GM18951 (cell line): ENCODE measurements at regions not wholly inside any gene's neighbourhood (a gene's known extent, or its start where the extent isn't known, plus 50 kb on each side); places are given as distances from the start of the nearest gene placed in this dataset.
"Not testable (repeated sequence)": the region's sequence is repeated elsewhere in the genome, so short reads cannot be mapped to it uniquely, and the experiment has no call there.

Experiments used
- POLR2A ChIP-seq: IDR thresholded peaks from 4 replicates; pipeline ENCODE4 v1.6.1; 2011; ENCODE audit warnings: mild to moderate bottlenecking; ENCODE audit not compliant: insufficient read length, insufficient read depth; ENCODE audit errors: extremely low read depth
- in situ Hi-C: fragments of 300-500 bp; cut with MboI; formaldehyde crosslinking; loops from one replicate; pipeline ENCODE4 v1.12.0; 2022; ENCODE audit warnings: low sequenced_read_pairs, mixed read lengths, inconsistent platforms; ENCODE audit not compliant: unreplicated experiment

DNA sequence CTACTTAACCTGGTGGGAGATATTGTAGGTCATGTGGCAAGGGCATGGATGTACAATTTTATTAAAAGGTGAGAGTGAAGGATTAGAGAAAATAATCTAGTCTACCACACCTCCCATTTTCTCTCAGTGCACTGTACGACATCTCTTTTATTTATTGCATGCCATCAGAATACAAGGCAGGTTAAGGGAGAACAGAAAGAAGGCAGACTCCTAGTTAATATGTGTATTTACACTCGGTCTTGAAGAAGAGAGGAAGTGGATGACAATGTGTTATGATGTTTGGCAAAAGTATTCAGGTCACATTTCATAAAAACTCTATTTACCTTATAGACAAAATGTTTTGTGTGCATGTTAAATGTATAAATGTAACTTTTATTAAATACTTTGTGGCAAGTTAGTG, 306.1 kb downstream of the CTH start:
- TF ChIP-seq POLR2A, result no peak
- in situ Hi-C loops, result no loop called here

DNA sequence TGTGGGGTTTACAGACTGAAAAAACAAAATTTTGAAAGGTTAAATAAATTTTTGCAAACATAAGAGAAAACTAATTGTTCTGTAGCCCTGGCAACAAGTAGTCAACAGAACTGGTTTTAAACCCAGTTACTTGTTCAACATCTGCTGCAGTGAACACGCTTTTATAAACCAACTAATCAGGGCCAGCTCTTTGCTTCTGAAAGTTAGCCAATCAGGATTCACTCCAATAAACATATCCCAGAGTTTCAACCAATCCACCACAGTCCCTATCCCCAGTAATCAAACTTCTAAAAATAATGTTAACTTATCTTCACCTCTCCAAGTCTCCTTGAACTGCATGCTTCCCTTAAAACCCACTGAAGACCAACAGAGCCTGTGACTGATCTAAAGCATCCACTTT, 306.6 kb downstream of the CTH start:
- in situ Hi-C loops, result no loop called here
- TF ChIP-seq POLR2A, result no peak

DNA sequence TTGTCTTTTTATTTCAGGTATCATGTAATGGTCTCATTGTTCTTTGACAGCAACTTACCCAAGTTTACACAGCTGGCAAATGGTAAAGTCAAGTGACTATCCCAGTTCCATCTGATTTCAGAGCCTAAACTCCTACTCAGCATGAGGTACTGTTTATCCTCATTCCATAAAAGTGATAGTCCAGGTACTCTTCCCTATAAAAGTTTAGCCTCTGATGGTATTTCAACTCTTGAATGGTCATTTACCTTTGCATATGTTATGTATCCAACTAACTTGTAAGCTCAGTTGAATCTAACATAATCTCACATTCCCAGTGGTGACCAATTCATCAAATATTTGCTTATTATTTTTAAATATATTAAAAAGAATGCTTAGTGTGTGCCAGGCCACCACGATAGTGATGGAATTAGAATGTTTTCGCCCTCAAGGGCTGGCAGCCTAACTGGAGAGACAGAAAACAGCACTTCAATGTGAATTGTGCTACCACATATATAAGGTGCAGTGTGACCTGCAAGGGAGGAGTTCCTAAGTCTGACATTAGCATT, 307.1 kb downstream of the CTH start:
- in situ Hi-C loops, result no loop called here
- no peak for TF ChIP-seq POLR2A

DNA sequence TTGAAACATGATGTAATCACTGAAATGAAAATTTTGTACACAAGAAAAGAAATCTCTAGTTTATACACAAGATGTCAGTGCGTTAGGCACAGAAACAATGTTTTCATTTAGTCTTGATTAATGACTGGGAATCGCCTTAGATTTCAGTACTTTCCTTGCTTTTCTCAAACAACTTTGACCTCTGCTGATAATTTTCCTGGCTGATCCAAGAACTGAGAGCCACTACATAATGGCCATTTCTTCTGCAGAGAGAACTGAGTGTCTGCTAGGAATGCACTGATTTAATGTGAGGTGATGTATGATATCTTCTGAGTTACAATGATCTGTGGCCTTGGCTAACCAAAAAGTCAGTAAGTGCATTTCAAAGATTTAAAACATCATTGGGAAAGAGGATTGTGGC, 308.1 kb downstream of the CTH start:
- in situ Hi-C loops, result no loop called here
- no peak for TF ChIP-seq POLR2A

DNA sequence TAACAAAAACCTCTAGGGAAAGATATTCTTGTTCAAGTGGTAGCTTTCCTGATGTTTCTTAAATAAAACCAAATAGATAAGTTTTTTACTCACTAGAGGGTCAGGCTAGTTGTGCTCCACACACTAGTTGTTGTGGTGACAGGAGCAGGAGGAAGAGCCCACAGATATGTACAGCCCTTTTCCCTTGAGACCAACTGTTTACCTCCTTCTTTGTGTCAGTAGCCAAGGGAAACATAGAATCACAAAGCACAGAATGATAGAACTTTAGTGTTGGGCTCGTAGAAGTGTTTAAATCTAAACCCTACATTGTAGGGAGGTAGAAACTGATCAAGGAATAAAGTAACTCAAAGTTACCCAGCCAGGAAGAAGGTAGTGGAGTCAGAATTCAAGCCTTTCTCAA, 309.0 kb downstream of the CTH start:
- no peak for TF ChIP-seq POLR2A
- in situ Hi-C loops, result no loop called here

DNA sequence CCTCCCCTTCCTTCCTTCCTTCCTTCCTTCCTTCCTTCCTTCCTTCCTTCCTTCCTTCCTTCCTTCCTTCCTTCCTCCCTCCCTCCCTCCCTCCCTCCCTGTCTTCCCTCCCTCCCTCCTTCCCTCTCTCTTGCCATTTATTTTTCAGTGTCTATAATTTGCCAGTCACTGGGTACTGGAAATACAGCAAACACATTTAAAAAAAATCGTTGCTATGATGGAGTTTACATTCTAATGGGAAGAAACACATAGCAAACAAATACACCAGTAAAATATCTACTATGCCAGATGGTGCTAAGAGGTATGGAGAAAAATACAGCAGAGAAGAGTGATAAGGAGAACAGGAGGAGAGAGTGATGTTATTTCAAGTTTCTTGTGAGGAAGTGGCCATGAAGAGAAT, 309.5 kb downstream of the CTH start:
- in situ Hi-C loops, result no loop called here
- no peak for TF ChIP-seq POLR2A

DNA sequence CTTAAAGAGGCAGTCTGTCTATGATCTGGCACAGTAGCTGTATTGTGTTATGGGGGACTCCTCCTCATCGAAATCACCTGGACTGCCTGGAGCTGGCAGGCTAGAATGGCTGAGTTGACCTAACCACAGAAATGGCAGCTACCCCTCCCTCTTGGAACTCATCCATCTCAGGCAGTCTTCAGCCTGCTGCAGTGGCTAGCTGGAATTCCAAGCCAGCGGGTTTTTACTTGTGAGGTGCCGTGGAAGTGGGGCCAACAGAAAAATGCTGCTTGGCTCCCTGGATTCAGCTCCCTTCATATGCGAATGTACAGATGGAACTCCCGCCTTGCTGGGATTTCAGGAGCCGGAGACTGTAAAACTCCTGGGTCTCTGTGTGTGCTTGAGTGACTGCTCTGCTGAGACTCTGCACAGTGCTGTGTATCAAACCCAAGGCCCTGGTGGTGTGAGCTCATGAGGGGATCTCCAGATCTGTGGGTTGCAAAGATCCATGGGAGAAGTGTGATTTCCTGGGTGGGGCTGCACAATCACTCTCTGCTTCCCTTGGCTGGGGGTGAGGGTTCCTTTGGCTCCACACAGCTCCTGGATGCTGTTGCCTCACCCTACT, 316.9 kb downstream of the CTH start:
- TF ChIP-seq POLR2A, result no peak
- in situ Hi-C loops, result no loop called here

DNA sequence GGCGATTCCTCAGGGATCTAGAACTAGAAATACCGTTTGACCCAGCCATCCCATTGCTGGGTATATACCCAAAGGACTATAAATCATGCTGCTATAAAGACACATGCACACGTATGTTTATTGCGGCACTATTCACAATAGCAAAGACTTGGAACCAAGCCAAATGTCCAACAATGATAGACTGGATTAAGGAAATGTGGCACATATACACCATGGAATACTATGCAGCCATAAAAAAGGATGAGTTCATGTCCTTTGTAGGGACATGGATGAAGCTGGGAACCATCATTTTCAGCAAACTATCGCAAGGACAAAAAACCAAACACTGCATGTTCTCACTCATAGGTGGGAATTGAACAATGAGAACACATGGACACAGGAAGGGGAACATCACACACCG, 311.1 kb downstream of the PTGER3 start:
- in situ Hi-C loops, result not testable (repeated sequence)

DNA sequence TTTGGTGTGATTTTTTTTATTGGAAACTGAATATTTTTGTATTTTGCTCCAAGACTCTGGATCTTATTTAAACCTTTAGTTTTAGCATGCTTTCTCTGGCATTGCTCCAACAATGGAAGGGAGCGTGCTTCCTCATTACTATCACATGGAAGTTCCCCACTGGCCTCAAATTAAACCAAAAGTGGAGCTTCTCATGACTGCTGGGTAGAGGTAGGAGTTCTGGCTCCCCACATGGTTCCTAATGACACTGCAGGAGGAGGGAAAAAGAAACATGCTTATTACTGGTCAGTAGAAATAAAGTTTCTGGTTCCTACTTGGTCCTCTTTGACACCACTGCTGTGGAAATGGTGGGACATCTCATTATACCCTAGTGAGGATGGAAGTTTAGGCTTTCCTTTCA, 310.5 kb downstream of the PTGER3 start:
- TF ChIP-seq POLR2A, result no peak
- in situ Hi-C loops, result no loop called here

DNA sequence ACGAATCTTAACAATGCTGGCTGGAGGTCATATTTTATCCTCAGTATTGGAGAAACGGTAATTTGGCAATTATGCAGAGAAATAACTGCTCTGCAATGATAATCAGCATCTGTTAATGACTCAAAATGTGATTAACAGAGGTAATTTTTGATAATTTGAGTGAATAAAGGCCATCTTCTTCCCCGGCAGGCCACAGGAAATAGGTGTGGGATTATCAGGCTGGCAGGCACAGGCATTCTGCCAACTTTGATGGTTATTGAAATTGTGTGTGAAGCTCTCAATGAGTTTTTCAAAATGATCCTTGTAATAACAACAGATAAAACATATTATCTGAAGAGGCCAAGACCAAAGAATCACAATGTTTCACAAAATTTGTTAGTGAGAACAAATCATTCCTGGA, 309.0 kb downstream of the PTGER3 start:
- TF ChIP-seq POLR2A, result no peak
- in situ Hi-C loops, result no loop called here

DNA sequence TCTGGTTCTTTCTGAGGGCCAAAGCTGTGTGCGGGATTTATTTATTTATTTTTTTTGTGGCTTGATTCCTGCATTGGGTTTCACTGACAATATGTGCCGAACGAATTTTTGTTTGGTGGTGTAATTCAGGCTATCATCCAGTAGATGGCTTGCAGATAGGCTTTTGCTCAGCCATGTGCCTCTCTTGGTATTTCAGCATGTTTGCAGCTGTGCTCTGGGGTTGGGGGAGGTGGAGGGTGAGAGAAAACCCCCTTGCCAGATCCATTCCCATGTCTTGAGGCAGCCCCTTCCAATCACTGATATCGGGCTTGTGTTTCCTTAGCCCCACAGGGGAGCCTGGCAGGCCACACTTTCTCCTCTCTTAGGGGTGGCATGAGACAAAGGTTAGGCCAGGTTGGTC, 302.4 kb downstream of the PTGER3 start:
- TF ChIP-seq POLR2A, result no peak
- in situ Hi-C loops, result no loop called here

DNA sequence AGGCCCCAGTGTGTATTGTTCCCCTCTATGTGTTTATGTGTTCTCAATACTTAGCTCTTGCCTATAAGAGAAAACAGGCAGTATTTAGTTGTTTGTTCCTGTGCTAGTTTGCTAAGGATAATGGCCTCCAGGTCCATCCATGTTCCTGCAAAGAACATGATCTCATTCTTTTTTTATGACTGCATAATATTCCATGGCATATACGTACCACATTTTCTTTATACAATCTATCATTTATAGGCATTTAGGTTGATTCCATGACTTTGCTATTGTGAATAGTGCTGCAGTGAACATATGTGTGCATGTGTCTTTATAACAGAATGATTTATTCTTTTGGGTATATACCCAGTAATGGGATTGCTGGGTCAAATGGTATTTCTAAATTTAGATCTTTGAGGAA, 301.6 kb downstream of the PTGER3 start:
- in situ Hi-C loops, result not testable (repeated sequence)

DNA sequence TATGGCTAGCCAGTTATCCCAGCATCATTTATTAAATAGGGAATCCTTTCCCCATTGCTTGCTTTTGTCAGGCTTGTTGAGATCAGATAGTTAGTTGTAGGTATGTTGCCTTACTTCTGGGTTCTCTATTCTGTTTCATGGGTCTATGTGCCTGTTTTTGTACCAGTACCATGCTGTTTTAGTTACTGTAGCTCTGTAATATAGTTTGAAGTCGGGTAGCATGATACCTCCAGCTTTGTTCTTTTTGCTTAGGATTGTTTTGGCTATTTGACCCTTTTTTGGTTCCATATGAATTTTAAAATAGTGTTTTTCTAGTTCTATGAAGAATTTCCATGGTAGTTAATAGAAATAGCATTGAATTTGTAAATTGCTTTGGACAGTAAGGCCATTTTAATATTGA, 300.5 kb downstream of the PTGER3 start:
- in situ Hi-C loops, result not testable (repeated sequence)

DNA sequence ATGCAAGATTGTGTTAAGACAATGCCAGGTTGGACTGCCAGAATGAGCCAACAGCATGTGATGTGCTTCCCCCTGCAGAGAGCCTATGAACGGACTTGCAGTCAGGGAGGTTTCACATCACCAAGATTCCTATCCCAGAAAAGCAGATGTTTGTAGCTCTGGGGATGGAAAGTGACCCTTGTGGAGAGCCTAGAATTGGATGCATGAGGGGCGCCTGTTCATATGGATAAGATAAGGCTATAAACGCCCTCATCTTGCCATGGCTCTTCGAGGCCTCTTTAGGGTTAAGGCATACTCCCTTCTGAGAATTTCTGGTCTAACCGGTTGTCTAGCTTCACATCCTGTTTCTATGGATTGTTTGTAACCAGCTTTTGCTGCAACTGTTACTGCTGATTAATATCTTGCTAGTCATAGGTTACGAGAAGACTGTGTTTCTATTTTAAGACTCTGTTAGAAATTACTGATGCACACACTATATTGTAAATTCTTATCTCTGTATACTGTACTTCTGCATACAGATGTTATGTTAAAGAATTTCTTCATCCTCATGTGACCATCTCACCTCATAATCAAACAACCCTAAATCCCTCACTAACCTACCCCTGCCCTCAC, 295.8 kb downstream of the PTGER3 start:
- in situ Hi-C loops, result not testable (repeated sequence)

DNA sequence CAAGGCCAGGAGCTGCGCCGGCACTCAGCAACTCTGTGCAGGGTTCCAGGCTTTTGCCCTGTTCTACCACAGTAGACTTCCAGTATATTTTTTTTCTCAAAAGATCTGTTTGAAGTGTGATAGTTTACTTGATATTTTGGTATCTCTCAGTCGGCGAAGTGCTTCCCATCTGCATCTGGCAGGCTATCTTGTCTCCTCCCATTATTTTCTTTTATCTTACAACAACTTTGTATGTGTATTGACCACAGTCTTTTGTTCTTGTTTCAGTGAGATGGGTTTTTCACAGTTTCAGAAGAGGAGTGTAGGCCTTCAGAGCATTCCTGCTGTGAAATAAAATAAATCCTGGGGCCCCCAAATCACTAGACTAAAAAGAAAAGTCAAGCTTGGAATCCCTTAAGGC, 292.9 kb downstream of the PTGER3 start:
- in situ Hi-C loops, result no loop called here
- TF ChIP-seq POLR2A, result no peak
